ENCODE measurements at regions not wholly inside any gene's neighbourhood (a gene's known extent, or its start where the extent isn't known, plus 50 kb on each side); places are given as distances from the start of the nearest gene placed in this dataset.

DNA sequence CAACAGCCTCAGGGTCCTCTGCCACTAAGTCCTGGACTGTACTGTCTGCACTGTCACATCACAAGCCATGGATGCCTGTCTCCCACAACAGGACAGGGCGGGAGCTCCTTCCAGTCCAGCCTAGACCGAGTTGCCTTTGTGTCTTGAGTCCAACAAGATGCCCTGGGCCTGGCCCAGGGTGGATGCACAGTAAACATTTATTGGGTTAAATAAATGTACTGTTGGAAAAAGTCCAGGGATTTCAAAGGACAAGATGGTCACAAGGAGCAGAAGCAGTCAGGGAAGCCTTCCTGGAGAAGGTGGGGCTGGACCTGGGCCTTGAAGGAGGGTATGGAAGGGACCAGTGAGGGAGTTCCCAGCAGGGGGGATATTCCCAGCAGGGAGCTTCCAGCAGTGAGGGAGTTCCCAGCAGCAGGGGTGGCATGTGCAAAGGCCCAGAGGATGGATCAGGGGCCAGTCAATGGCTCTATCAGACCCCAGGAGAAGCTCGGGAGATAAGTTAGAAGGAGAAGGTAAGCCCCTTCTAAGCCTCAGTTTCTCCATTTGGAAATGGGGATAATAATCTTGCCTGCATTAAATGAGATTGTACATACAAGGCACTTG is 72.7 kb upstream of the NEURL1B start:
- DNase-seq = no peak

DNA sequence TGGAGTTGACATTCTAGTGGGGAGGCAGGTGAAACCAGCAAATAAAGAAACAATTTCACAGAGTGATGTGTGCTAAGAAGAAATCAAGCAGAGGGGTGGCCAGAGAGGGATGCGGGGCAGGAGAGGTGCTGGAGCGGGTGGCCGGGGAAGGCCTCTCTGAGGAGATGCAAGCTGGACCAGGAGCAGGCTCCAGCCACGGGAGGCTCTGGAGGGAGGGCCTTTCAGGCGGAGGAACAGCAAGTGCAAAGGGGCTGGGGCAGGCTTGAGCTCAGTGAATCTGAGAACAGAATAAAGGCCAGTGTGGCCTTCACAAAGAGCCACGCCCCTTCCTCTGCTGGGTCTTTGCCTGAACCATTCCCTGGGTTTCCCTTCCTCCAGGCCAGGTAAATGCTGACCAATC is 73.2 kb upstream of the NEURL1B start:
- no peak for DNase-seq

DNA sequence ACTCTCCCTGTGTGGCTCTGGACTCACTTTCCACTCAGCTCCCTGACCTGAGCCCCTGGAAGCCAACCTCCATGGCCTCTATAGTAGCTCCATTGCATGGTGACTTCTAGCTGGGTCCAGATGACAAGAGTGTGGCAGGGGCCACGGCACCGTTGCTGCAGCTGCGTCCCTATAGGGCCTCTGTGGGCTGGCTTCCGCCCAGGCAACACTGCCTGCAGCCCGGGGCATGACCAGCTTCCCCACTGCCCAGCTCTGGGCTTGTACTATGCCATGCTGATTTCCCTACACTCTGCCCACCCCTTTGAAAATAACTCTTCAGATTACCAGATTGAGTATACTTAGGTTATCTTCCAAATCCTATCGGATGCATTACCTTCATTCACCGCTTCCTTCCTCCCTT is 73.8 kb upstream of the NEURL1B start:
- no peak for DNase-seq

DNA sequence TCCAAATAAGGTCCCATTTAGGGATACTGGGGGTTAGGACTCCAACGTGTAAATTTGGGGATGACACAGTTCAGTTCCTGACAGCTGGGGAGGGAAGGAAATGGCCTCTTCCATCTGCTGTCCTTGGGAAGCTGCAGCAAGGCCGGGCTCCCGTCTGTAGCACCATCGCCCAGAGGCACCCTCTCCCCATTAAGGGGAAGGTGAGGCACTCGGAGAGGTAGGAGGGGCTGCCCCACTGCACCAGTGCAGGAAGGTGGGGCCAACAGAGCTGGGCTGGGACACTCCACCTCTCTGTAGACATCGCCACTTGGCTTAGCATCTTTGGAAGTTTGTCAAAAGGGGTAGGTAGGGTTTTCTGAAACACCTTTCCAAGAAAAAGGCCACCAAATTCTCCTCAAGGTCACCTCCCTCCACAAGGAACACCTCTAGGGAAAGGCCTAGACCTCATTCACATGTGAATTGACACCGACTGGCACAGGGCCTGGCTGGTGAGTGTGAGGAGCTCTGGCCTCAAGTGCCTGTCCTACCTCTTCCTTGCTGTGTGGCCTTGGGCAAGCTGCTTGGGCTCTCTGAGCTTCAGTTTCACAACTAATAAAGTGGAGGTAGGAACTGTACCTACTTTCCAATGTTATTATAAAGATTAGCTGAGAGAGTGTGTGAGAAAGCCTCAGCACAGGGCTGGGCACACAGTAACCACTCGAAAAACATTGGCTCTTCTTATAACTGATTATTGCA is 75.0 kb upstream of the NEURL1B start:
- DNase-seq = no peak

DNA sequence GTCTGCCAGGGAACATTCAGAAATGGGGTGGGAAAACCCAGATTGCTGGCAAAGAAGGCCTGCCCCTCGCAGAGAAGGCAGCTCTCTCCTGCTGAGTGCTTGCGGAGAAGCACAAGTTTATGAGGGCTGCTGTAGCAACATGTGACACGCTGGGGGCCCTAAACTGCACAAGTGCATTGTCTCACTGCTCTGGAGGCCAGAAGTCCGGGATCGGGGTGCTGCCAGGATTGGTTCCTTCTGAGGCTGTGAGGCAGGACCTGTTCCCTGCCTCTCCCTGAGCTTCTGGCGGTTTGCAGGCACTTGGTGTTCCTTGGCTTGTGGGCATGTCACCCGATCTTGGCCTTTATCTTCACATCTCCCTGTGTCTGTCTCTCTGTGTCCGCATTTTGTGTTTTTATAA is 75.6 kb upstream of the NEURL1B start:
- DNase-seq = no peak

DNA sequence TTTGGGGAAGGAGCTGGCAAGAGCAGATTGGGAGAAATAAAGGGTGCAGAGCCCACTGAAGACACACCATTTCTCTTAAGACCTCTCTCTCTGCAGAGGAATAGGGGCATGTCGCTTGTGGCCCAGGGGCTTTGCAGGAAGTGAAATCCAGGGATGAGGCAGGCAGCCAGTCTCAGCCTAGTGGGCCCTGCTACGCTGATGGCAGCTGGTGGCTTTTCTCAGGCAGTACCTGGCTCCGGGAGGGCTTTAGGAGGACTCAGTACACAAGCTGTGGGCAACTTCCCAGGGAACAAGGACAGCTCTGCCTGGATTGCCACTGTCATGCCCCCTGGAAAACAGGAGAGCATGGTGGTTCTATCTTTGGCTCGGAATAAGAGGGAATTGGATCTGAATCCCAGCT is 76.2 kb upstream of the NEURL1B start:
- no peak for DNase-seq

DNA sequence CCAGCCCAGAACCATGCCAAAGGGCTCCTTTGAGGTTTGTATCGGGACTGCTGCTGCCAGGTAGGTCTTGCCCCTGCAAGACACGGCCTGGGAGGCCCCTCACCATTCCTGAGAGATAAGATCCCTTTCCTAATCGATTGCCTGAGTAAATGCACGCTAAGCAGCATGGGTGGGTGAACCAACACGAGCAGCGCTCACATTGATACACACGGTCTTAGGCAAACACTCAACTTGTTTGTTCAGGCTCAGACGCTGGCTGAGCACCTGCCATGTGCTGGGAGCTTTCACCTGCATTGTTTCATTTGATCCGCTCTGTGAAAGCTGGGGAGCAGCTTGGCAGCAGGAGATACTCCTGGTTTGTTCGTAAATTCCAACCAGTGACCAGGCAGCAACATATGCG is 76.9 kb upstream of the NEURL1B start:
- DNase-seq = no peak

DNA sequence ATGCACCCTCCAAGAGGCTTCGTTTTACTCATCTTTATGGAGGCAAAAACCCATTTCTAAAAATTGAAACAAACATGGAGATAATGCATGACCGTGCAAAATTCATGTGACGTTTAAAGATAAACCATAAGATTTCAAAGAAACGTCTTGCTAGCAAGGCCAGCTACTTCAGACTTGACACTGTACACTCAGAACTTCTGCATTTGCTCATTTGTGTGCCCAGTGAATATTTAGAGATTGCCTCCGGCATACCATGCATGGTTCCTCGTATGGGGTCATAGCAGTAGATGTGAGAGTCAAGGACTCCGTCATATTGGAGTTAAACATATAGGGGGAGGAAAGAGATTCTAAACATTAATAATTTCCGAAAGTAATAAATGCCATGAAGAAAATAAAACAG is 78.6 kb upstream of the NEURL1B start:
- no peak for DNase-seq

DNA sequence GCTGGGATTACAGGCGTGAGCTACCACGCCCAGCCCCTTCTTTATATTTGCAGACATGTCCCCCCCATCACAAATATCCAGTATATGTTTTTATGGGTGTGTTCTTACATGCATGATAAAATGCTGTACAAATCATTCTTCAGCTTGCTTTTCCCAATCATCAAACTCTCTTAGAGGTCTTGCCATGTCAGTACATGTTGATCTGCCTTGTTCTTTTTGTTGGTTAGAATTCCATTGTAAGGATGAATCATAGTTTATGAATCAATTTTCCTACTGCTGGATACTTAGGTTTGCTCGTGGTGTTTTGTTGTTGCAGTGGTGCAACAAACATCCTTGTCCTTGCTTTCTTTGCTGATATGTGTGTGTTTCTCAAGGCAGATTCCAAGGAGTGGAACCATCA is 79.9 kb upstream of the NEURL1B start:
- no peak for DNase-seq

DNA sequence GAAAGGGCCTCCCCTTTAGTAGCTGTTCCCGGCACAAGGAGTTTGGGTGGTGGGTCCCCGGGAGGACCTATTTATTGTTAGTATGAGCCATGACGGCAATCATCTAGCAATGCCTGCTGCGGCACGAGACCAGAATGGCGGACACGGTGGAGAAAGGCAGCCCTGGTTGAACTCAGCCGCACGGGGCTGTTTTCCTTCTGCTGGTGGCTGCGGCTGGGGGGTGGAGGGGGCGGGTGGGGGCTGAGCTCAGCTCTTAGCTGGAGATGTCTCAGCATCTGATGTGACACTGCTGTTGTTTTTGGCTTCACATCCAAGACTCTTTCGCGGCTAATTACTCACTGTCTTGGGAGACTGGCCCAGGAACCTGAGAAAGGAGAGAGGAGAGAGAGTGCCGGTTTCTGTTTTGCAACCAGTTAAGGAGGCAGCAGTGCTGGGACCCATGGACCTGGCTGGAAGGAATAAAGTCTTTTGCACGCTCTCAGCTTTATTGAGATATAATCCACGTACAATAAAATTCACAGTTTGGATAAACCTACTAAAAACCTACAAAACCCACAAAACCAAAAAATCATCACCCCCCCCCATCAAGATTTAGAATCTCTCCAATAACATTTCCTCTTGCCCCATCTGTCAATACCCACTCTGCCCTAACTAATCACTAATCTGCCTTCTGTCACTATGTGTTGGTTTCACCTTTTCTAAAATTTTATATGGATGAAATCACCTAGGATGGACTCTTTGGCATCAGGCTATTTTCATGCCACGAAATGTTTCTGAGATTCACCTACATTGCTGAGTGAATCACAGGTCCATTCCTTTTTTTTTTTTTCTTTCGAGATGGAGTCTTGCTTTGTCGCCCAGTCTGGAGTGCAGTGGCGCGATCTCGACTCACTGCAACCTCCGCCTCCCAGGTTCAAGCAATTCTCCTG is 81.8 kb upstream of the NEURL1B start:
- DNase-seq = peak; percentile 51

DNA sequence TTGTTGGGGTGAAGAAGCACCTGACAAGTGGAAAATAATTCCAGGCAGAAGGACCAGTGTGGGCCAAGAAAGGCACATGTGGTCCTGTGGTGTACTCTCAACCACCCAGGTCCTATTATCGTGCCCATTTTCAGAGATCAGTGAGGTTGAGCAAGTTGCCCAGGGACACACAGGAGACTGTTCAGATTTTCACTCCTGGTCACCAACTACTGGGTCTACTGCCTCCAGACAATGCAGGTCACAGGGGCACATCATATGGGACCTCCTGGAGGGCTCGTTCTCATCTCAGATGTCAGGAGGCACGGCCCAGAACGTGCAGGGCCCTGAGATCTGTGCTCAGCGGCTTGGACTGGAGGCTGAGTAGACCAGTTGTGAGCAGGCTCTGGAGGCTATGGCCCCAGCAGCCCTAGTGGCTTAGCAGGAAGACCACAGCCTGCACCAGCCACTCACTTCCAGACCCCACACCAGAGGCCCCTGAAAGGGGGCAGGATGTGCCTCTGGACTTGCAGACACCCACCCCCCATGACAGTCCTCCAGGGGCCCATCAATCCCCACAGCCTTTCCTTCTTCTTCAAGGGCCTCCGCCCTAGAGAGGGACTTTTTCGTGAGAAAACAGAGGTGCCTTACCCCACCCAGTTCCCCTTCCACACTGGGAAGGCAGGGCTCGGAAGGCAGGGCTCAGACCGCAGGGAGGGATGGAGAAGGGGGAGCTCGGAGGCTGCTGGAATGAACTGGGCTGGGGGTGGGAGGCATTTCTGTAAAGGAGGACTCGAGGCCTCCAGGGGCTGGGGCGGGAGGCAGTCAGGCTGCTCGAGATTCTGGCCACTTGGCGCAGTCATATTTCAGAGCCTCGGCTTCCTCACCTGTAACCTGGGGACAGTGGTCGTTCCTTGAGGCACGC is 82.7 kb upstream of the NEURL1B start:
- no peak for DNase-seq

DNA sequence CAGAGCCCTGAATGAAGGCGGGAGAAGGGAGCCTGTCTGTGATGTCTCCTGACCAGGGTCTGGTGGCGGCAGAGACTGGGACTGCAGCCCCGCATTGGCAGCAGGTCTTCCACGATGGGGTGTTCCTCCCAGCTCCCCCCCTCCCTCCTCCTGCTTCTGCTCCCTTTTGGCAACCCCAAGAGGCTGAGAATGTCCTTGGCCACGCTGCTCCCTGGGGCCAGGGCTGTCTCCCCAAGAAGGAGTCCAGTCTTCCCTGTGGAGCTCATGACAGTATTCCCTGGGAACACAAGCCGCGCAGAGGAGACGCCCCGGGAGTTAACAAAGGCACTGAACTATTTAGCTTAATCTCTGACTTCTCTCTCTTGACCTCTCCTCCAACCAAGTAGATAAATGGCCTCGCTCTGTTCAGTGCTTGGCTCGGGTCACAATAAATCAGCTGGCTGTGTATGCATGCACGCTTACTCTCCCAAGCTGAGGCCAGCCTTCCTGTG is 84.0 kb upstream of the NEURL1B start:
- DNase-seq = no peak

DNA sequence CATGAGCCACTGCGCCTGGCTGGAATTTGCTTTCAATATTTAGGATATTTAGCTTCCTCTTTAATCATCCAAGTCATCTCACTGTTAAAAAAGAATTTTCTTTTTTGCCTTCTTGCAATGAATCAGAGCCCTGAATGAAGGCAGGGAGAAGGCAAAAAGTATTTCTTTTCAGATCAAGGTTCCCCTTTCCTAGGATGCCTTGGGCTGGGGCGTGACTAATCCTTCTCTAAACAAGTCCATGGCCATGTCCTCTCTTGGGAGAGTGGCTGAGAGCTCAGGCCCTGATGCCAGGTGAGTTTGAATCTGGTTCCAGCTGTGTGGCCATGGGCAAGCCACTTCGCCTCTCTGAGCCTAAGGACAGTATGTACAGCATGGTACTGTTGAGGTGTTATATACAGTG is 84.8 kb upstream of the NEURL1B start:
- DNase-seq = no peak

DNA sequence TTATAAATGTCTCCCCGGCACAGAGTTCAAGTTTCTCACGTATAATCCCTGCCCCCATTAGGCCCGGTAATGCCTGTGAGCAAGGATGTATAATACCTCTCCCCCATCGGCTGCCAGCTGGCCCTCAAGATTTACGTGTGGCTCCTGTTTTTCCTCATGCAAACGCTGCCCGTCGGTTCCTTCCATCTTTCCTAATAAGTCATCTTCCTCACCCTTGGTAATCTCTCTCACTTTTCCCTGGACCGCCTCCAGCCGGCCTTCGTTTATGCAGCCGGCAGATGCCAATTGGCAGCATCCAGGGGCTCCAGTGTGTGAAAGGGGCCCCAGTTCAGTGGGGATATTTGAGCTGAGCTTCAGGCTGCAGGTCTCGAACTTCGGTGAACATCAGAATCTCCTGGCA is 86.5 kb upstream of the NEURL1B start:
- DNase-seq = no peak

DNA sequence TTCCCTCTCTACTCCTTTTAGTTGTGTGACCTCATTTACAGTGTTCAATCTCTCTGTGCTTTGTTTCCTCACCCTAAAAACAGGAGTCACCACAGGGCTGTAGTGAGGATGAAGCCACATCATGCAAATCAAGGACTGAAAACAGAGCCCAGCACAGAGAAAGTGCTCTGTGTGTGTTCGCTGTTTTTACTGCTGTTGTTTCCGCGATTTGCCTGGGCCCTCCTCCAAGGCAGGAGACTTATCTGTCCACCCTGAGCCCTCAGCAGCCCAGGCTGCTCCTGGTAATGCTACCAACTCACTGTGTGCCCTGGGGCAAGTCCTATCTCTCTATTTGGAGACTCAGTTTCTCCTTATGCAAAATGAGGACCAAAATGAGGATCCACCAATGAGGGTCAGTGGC is 87.2 kb upstream of the NEURL1B start:
- no peak for DNase-seq

DNA sequence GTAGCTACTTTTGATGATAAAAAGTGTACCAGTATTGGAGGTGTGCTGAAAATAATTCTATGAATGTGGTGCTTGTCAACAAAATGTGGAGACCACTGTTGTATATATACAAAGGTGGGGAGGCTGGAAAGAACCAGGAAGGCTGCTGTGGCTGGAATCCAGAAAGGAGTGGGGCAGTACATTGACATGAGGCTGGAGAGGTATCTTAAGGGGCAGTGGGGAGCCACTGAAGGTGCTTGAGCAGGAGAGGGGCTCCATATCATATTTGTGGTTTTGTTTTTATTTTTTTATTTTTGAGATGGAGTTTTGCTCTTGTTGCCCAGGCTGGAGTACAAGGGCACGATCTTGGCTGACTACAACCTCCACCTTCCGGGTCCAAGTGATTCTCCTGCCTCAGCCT is 87.9 kb upstream of the NEURL1B start:
- no peak for DNase-seq

DNA sequence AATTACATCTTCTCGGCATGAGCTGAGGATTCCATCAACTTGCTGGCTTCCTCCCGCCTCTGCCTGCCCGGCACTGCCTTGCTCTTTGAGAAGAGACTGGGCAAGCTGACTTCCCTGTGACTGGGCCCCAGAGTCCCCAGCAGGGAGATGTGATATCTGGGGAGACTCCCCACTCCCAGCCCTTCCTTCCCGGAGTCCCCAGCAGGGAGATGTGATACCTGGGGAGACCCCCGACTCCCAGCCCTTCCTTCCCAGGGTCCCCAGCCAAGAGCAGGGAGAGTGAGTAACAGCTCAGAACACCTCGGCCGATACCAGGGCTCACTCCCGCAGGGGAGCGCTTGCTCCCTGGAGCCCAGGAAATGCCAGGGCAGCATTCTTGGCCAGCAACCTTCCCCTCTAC is 90.1 kb upstream of the NEURL1B start:
- DNase-seq = no peak

DNA sequence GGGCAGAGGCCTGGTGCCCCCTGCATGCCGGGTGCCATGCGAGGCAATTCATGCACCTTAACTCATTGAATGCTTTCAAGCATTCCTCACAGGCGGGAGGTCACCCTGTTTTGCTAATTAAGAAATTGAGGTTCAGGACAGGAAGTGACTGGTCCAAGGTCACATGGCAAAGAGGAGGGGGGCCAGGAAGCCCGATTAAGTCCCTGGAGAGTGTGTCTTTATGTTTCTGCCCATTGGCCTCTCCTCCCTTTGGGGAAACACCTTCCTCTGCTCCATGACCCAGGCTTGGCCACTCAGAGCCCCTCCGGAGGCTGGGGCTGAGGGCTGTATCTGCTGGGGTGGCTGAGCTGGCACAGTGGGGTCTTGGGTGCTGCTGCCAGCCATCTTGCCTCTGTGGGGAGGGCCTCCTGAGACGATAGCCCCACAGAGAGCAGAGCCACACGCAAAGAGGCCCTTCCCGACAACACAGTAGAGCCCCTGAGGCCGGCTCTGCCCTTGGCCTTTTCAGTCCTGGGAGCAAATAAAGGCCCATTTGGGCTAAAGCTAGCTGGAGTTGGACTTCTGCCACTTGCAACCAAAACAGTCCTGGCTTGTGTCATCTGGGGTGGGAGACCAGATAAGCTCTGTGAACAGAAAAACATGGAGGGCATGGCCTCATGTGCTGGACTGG is 90.8 kb upstream of the NEURL1B start:
- DNase-seq = no peak

DNA sequence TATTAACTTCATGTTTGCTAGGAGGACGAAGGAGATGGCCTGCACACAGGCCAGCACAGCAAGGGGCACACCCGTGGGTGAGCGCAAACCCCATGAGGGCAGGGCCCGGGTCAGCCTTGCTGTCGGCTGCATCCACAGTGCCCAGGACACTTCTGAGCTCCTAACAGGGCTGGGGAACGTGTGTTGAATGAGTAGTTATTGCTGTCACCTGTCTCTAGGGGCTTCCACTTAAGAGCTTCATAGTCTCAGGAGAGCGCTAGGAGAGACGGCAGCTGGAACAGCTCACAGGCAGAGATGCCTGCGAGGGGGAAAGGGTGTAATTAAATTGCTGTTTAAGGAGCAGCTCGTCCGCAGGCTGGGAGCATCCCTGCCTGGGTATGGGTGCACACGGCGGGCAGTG is 91.4 kb upstream of the NEURL1B start:
- DNase-seq = no peak

DNA sequence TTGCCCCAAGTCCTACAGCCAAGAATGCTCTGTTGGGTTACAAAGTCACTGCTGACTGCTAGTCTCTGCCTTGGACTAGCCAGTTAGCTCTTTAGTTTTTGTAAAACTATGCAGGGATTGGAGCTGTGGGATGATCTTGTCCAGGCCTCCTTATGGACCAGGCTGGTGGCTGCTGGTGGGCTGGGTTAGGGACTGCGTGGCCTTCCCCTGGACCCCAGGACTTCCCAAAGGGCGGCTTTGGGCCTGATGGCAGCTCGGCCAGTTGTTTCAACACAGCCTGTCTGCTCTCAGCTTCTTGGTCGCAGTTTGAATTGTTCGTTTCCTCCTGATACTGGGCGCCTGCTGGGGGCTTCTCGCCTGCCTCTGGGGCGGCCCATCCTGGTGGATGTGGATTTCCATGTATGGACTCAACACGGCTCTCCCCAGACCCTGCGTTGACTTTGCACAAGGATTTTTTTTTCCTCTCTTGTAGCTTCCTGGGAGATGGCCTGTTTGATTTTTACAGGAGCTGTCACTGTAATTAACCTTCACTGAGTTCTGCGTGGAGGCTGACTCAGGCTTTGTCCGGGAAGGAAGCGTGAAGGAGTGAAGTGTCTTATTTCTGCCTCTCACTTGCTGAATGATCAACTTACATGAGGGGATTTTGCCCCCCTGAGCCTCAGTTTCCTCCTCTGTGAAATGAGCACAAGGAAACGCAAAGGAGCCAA is 91.9 kb upstream of the NEURL1B start:
- no peak for DNase-seq

DNA sequence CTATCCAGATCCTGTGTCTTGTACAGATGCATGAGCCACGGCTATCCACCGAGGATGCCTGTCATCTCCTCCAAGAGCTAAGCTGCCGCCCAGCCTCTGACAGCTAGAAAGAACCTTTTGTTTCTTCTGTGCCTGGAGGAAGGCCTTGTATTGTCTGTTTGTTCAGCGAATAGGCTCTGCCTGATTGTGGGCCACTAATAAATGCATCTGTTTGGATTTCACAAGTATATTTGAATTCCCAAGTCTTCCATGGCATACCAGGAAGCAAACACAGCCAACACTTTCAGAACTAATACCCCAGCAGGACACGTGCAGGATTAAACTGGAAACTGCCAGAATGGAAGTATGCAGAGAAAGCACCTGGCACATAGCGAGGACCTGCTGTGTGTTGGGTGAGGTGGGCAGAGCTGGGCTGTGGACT is 92.7 kb upstream of the NEURL1B start:
- DNase-seq = no peak

All from GOT3 (cell line).